Brain microvascular endothelial cell (primary cell): ENCODE measurements at regions not wholly inside any gene's neighbourhood (a gene's known extent, or its start where the extent isn't known, plus 50 kb on each side); places are given as distances from the start of the nearest gene placed in this dataset.

Experiments
- DNase-seq: peaks from one replicate; pipeline ENCODE4 v3.0.0-alpha.2; 2020
- H3K27ac ChIP-seq: fragments of 250-450 bp; sonication (Bioruptor Pico); 2 replicates; pipeline ENCODE4 v1.5.1; 2020; ENCODE audit warnings: mild to moderate bottlenecking, moderate library complexity
- H3K27me3 ChIP-seq: fragments of 250-450 bp; sonication (Bioruptor Pico); replicated peaks from 2 replicates; pipeline ENCODE4 v1.5.1; 2020; ENCODE audit warnings: mild to moderate bottlenecking
- H3K36me3 ChIP-seq: fragments of 250-450 bp; sonication (Bioruptor Pico); replicated peaks from 2 replicates; pipeline ENCODE4 v1.5.1; 2020; ENCODE audit warnings: mild to moderate bottlenecking
- H3K4me3 ChIP-seq: 2 replicates; pipeline ENCODE4 v1.5.1; 2011; ENCODE audit warnings: low read depth, mild to moderate bottlenecking, control low read depth, low read length, moderate library complexity
- CTCF ChIP-seq: IDR thresholded peaks from 2 replicates; pipeline ENCODE4 v1.5.1; 2011; ENCODE audit warnings: low read depth, mild to moderate bottlenecking, moderate library complexity, low read length, control low read depth, inconsistent platforms; ENCODE audit errors: missing control alignments
- in situ Hi-C: cut with HindIII; loops from 2 replicates; pipeline ENCODE4 v1.10.0; 2017; ENCODE audit warnings: low sequenced_read_pairs, low pct_ligation_motif_present

GRCh38 chr1:239240736-239241135 is 145.6 kb upstream of the CHRM3 start:
- Histone ChIP-seq H3K36me3 (no peaks in the 10 kb centered on the region), H3K4me3 (no peak overlapping the region), H3K27me3 (no peaks in the 10 kb centered on the region), H3K27ac (no peak overlapping the region)
- in situ Hi-C loops = no loop called here
- DNase-seq = no peak
- TF ChIP-seq CTCF = no peak

GRCh38 chr1:239239529-239239928 is 146.8 kb upstream of the CHRM3 start:
- in situ Hi-C loops = no loop called here

GRCh38 chr1:239237912-239238311 is 148.5 kb upstream of the CHRM3 start:
- no peak for DNase-seq
- no peak for TF ChIP-seq CTCF
- Histone ChIP-seq H3K27ac (no peak overlapping the region), H3K4me3 (no peak overlapping the region), H3K36me3 (no peaks in the 10 kb centered on the region), H3K27me3 (no peaks in the 10 kb centered on the region)
- in situ Hi-C loops = no loop called here

More at GRCh38 chr1:239239529-239239928, 146.8 kb upstream of the CHRM3 start:
- Histone ChIP-seq H3K4me3 (no peak overlapping the region), H3K36me3 (no peaks in the 10 kb centered on the region), H3K27ac (no peak overlapping the region), H3K27me3 (no peaks in the 10 kb centered on the region)
- no peak for DNase-seq
- TF ChIP-seq CTCF = no peak

- H3K27me3 ChIP-seq = no peaks in the 10 kb centered on the region
- in situ Hi-C loops = no loop called here
- no peak overlapping the region for H3K27ac ChIP-seq
- no peak for DNase-seq
- no peak for TF ChIP-seq CTCF
- H3K4me3 ChIP-seq = no peak overlapping the region
- no peaks in the 10 kb centered on the region for H3K36me3 ChIP-seq
These were observed 152.7 kb upstream of the CHRM3 start for GRCh38 chr1:239233626-239234025.

- Histone ChIP-seq H3K27me3 (no peaks in the 10 kb centered on the region), H3K27ac (no peak overlapping the region), H3K36me3 (no peaks in the 10 kb centered on the region), H3K4me3 (no peak overlapping the region)
- in situ Hi-C loops = no loop called here
- DNase-seq = no peak
- TF ChIP-seq CTCF = no peak
These were observed 153.4 kb upstream of the CHRM3 start for GRCh38 chr1:239232921-239233320.

- Histone ChIP-seq H3K4me3 (no peak overlapping the region), H3K27me3 (no peaks in the 10 kb centered on the region), H3K27ac (no peak overlapping the region), H3K36me3 (no peaks in the 10 kb centered on the region)
- in situ Hi-C loops = no loop called here
- TF ChIP-seq CTCF = no peak
- DNase-seq = no peak
These were observed 157.9 kb upstream of the CHRM3 start for GRCh38 chr1:239228451-239228850.
